Cardiac fibroblast (primary cell): ENCODE measurements at regions not wholly inside any gene's neighbourhood (a gene's known extent, or its start where the extent isn't known, plus 50 kb on each side); places are given as distances from the start of the nearest gene placed in this dataset.

Source experiments
- DNase-seq, 2 donors: peaks; one replicate each; pipeline versions ENCODE4 v3.0.0 to v3.0.0-alpha.2; 2010; ENCODE audit warnings: low read depth in 2 of 2
- H3K4me3 ChIP-seq, 2 donors: replicated peaks in 1 of 2; 1 replicate in 1 of 2; 2 replicates in 1 of 2; pipeline ENCODE4 v1.5.1; 2011; ENCODE audit warnings: low read depth in 2 of 2, low read length in 2 of 2, mild to moderate bottlenecking in 2 of 2, moderate library complexity in 1 of 2
- TF ChIP-seq, protein P1 (sequence below): IDR thresholded peaks from one replicate; pipeline ENCODE4 v1.5.1; 2011; ENCODE audit warnings: low read depth, mild to moderate bottlenecking, low read length, inconsistent platforms

- no peak for DNase-seq
- TF ChIP-seq, protein P1, sequence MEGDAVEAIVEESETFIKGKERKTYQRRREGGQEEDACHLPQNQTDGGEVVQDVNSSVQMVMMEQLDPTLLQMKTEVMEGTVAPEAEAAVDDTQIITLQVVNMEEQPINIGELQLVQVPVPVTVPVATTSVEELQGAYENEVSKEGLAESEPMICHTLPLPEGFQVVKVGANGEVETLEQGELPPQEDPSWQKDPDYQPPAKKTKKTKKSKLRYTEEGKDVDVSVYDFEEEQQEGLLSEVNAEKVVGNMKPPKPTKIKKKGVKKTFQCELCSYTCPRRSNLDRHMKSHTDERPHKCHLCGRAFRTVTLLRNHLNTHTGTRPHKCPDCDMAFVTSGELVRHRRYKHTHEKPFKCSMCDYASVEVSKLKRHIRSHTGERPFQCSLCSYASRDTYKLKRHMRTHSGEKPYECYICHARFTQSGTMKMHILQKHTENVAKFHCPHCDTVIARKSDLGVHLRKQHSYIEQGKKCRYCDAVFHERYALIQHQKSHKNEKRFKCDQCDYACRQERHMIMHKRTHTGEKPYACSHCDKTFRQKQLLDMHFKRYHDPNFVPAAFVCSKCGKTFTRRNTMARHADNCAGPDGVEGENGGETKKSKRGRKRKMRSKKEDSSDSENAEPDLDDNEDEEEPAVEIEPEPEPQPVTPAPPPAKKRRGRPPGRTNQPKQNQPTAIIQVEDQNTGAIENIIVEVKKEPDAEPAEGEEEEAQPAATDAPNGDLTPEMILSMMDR = no peak
Observed at GRCh38 chr22:27380855-27381254, 420.7 kb downstream of the MN1 start.

DNA sequence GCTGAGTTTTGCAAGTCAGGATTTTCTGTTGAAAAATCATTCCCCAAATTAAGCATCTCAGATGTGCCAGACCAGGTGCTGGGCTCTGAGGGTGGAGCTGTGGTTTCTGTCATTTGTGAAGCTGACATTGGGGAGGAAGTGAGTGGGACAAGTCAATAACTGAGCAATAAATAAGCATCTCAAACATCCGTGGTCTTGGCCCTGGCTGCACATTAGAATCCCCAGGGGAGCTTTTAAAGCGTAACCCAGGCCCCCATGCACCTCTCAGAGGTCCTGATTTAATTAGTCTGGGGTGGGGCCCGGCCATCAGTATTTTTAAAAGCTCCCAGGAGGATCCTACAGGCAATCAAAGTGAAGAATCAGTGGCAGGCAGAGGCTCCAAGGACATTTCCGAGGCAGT, 420.0 kb downstream of the MN1 start:
- no peak for DNase-seq
- no peak overlapping the region for H3K4me3 ChIP-seq
- TF ChIP-seq, protein P1 = no peak

More at GRCh38 chr22:27380855-27381254, 420.7 kb downstream of the MN1 start:
- H3K4me3 ChIP-seq = no peak overlapping the region

DNA sequence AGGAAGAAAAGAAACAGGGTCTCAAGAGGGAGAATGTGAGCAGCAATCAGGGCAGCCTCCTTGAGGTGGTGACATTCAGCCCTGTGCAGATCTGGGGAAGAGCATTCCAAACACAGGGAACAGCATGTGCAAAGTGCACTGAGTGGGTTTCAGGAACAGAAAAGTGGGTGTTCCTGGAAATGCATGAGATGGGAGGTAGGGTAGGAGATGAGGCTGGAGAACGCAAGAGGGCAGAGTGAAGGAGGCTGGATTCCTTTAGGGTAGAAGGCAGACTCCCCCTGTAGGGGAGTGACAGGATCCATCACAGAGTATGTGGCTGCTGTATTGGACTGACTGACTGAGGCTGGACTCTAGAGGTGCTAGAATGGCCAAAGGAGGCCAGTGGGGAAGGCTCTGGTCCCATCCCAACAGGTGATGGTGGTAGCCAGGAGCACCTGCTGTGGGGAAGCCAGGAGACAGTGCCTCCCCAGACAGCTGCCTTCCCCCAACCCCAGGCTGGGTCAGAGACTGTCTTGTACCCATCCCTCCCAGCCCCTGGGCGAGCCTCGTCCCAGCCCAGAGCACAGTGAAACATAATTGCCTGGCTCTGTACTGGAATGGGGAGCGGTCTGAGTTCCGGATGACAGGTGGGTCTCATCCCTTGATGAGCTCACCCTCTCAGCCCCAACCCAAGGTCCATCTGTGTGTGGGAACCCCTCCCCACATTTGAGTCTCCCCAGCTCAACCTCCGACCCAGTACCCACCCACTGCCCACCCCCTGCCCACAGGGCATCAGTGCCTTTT, 419.4 kb downstream of the MN1 start:
- no peak for DNase-seq
- H3K4me3 ChIP-seq = no peak overlapping the region
- TF ChIP-seq, protein P1 = no peak

- TF ChIP-seq, protein P1 = no peak
- no peak overlapping the region for H3K4me3 ChIP-seq
- DNase-seq = no peak
Observed at GRCh38 chr22:27382947-27383346, 418.6 kb downstream of the MN1 start.

DNA sequence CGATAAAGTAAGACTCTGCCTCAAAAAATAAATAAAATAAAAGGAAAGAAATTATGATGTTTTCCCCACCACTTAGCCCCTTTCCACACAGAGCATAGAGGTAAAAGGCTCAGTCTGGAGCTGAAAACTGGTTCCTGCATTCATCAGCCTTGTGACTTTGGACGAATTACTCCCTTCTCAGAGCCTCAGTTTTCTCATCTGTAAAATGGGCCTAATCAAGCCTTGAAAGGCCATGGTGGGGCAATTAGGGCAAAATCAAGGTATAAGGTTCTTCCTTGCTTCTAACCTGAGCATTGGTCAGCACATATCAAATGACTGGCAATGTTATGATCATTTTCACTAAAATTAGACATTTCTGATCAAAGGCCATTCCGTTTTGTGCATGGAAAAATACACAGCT, 417.7 kb downstream of the MN1 start:
- TF ChIP-seq, protein P1 = no peak
- H3K4me3 ChIP-seq = no peak overlapping the region
- no peak for DNase-seq

DNA sequence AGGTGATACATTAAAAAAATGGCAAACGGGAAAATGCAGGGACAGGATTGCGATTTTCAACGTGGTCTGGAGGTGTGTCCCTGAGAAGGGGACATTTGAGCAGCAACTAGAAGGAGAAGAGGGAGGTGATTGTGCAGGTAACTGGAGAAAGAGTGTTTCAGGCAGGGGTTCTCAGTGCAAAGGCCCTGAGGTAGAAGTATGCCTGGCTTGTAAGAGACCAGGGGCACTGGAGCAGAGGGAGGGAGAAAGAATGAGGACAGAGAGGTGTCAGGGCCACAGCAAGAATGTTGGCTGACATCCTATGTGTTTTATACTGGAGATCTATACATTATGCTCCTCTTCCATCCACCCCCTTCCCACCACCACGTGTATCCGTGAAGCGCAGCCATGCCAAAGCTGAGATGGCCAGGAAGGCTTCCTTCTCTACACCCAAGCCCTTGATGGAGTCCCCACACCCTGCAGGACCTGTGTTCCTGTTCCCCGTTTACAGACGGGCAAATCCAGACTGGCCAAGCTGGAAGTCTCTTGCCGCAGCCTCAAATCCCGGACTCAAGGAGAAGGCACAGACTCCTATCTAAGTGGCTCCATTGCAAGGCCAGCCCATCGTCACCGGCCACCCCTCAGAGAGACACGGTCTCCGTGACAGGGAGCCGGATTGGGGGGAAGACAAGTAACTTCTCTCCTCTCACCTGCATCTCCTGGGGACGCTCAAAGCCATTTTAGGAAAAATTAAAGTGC, 416.1 kb downstream of the MN1 start:
- TF ChIP-seq, protein P1 = no peak
- no peak overlapping the region for H3K4me3 ChIP-seq
- no peak for DNase-seq
